ENCODE measurements at regions not wholly inside any gene's neighbourhood (a gene's known extent, or its start where the extent isn't known, plus 50 kb on each side); places are given as distances from the start of the nearest gene placed in this dataset.

- no peaks in the 10 kb centered on the region for H3K4me1 ChIP-seq
- intact Hi-C loops (cut with DNase I): no loop called here
- H3K9me3 ChIP-seq: peaks cover 0 to 10% (median 0%) of the 10 kb centered on the region in 11 donors
- TF ChIP-seq CTCF (IDR thresholded peaks at IDR 0.05): no peak
- 68 to 80% methylated on average over 3 of the region's 3 CpGs for whole genome bisulfite sequencing, 2 donors
- H3K27me3 ChIP-seq: no peaks in the 10 kb centered on the region
- H3K27ac ChIP-seq: no peak overlapping the region
- no peak overlapping the region for H3K4me3 ChIP-seq
- ATAC-seq (no peak), DNase-seq (no peak)
- H3K36me3 ChIP-seq: no peaks in the 10 kb centered on the region
Observed at GRCh38 chr6:62344850-62345249, 58.8 kb upstream of the KHDRBS2 start.

GRCh38 chr6:62338477-62338876 is 52.5 kb upstream of the KHDRBS2 start:
- Histone ChIP-seq H3K9me3 (peaks cover 0 to 17% (median 0%) of the 10 kb centered on the region in 11 donors), H3K4me1 (no peaks in the 10 kb centered on the region), H3K27me3 (no peaks in the 10 kb centered on the region), H3K27ac (no peak overlapping the region), H3K4me3 (no peak overlapping the region), H3K36me3 (no peaks in the 10 kb centered on the region)
- no peak for ATAC-seq
- intact Hi-C loops (cut with DNase I): no loop called here
- no peak for DNase-seq
- 76 to 81% methylated on average over 3 of the region's 3 CpGs for WGBS, 2 donors
- no peak for TF ChIP-seq CTCF (IDR thresholded peaks at IDR 0.05)

All from heart right ventricle (tissue), 16 donors.